ENCODE measurements at regions not wholly inside any gene's neighbourhood (a gene's known extent, or its start where the extent isn't known, plus 50 kb on each side); places are given as distances from the start of the nearest gene placed in this dataset.
A peak's percentile ranks its signal among the peaks of the same experiment; 100 is the strongest.

DNA sequence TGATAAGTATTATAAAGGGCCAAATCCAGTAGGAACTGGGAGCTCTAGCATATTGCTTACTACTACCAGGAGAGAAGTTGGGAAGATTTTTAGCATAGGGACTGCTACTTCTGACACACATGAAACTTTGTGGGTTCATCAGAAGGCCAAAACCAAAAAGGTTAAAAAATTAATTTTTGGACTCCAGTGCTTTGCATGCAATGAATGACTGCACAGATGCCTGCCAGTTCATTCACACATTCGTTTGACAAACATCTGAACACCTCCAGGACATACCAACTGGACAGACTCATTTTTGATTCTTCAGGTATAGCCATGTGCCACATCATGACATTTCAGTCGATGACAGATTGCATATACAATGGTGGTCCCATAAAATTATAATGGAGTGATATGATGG lies 79.8 kb downstream of the MID1IP1 start:
- ChIA-PET POLR2A (no interaction called here), CTCF (no interaction called here)
- no peaks in the 10 kb centered on the region for H3K27me3 ChIP-seq (ENCODE audit: control insufficient read depth, insufficient read depth, low read length)

DNA sequence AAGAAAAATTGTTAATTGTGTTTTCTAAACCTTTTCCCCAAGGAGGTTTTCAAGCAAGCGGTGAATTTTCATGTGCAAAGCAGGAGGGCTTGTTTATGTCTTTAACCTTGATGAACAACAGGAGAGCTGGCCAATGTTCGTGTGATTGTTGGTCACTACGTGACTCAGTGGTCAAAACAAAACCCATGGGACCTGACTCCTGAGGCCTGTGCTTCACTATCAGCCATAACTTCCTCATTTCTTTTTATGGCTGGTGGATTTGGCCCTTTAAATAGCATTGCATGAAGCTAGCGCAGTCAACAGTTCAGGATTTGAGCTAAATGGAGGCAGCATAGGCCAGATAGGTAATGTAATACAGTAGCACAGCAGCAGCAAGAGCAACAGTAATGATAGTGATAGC lies 80.5 kb downstream of the MID1IP1 start:
- POLR2A ChIA-PET: no interaction called here
- DNase-seq (ENCODE audit: low read depth): no peak

More for the DNA sequence above, 79.8 kb downstream of the MID1IP1 start:
- H3K36me3 ChIP-seq (ENCODE audit: control insufficient read depth, insufficient read depth, low read length): no peaks in the 10 kb centered on the region
- no peak overlapping the region for H3K4me3 ChIP-seq (ENCODE audit: low read depth, low read length)
- TF ChIP-seq, protein P1, sequence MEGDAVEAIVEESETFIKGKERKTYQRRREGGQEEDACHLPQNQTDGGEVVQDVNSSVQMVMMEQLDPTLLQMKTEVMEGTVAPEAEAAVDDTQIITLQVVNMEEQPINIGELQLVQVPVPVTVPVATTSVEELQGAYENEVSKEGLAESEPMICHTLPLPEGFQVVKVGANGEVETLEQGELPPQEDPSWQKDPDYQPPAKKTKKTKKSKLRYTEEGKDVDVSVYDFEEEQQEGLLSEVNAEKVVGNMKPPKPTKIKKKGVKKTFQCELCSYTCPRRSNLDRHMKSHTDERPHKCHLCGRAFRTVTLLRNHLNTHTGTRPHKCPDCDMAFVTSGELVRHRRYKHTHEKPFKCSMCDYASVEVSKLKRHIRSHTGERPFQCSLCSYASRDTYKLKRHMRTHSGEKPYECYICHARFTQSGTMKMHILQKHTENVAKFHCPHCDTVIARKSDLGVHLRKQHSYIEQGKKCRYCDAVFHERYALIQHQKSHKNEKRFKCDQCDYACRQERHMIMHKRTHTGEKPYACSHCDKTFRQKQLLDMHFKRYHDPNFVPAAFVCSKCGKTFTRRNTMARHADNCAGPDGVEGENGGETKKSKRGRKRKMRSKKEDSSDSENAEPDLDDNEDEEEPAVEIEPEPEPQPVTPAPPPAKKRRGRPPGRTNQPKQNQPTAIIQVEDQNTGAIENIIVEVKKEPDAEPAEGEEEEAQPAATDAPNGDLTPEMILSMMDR (IDR thresholded peaks at IDR 0.05; ENCODE audit: insufficient read depth, low read depth, low read length): no peak
- DNase-seq (ENCODE audit: low read depth): no peak

DNA sequence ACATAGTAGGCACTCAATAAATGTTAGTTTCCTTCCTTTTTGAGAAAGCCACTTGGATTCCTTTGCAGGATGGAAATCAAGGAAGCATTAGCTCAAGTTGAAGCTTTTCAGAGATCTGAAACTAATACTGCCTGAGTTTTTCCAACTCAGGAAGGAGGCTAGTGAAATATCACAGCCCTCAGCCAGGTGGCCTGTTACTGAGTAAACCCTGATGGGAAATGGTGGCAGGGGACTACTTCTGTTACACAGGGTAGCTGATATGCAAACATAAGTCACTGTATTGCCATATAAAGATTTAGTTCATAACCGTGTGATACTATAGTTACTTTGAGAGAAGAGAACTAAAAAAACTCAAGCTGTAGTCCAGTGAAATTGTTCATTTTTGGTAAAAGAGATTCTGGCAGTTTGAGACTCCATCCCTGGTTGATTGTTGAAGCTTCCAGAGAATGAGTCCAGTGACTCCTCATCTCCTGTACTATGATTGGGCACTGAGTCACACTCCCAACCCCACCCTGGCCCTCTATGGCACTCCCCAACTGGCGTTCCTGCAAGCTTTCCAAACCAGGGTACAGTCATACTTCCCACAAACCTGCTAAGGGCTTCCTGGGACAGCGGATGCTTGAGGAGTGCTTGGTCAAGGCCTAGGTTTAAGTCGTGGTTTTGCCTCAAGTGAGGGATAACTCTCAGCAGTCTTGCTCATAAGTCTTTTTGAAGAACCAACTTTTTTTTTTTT lies 81.8 kb downstream of the MID1IP1 start:
- peak; percentile 54 for DNase-seq (ENCODE audit: low read depth)
- ChIA-PET CTCF (no interaction called here), POLR2A (no interaction called here)
- Histone ChIP-seq H3K36me3 (ENCODE audit: control insufficient read depth, insufficient read depth, low read length) (no peaks in the 10 kb centered on the region), H3K4me3 (ENCODE audit: low read depth, low read length) (no peak overlapping the region), H3K27me3 (ENCODE audit: control insufficient read depth, insufficient read depth, low read length) (no peaks in the 10 kb centered on the region)
- TF ChIP-seq, protein P1 (IDR thresholded peaks at IDR 0.05; ENCODE audit: insufficient read depth, low read depth, low read length): no peak

More for the DNA sequence above, 80.5 kb downstream of the MID1IP1 start:
- H3K4me3 ChIP-seq (ENCODE audit: low read depth, low read length): no peak overlapping the region
- H3K27me3 ChIP-seq (ENCODE audit: control insufficient read depth, insufficient read depth, low read length): no peaks in the 10 kb centered on the region
- TF ChIP-seq, protein P1 (IDR thresholded peaks at IDR 0.05; ENCODE audit: insufficient read depth, low read depth, low read length): no peak
- H3K36me3 ChIP-seq (ENCODE audit: control insufficient read depth, insufficient read depth, low read length): no peaks in the 10 kb centered on the region
- CTCF ChIA-PET: no interaction called here

DNA sequence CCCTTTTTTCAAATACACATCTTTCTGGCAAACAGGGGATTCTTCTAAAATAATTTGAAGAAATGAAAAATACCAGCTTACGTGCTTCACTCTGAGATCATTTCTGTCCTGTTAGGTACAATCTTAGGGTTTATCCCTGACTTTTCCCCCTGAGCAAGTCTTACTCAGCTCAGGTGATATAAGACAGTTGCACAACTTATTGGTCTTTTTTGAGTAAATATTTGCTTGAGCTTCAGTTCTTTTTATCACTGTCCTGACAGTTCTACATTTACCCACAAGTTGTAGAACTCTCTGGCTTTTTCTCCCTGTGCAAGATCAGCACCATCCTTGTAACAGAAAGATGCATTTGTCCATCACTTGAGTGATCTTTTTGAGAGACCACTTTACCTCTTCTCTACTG lies 84.9 kb downstream of the MID1IP1 start:
- Histone ChIP-seq H3K27me3 (ENCODE audit: control insufficient read depth, insufficient read depth, low read length) (no peaks in the 10 kb centered on the region), H3K4me3 (ENCODE audit: low read depth, low read length) (no peak overlapping the region), H3K36me3 (ENCODE audit: control insufficient read depth, insufficient read depth, low read length) (no peaks in the 10 kb centered on the region)
- POLR2A ChIA-PET: no interaction called here
- CTCF ChIA-PET: no interaction called here
- TF ChIP-seq, protein P1 (IDR thresholded peaks at IDR 0.05; ENCODE audit: insufficient read depth, low read depth, low read length): no peak
- DNase-seq (ENCODE audit: low read depth): no peak

DNA sequence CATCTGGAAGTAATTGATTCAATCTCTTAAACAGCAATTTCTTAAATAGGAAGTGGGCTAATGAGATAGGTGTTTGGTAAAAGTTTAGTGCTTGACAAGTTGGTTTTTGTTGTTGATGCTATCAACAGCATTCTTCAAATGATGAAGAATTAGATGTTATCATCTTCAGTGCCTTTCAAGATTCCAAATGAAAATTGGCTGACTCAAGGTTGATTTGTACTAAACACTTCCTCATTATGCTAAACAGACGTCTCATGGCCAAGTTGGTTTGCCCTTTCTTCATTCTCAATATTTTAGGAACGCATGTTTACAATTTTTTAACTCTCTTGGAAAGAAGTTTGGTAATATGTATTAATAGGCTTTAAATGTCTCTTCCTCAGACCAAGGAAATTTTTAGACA lies 86.0 kb downstream of the MID1IP1 start:
- ChIA-PET POLR2A (no interaction called here), CTCF (no interaction called here)
- Histone ChIP-seq H3K36me3 (ENCODE audit: control insufficient read depth, insufficient read depth, low read length) (no peaks in the 10 kb centered on the region), H3K27me3 (ENCODE audit: control insufficient read depth, insufficient read depth, low read length) (no peaks in the 10 kb centered on the region), H3K4me3 (ENCODE audit: low read depth, low read length) (no peak overlapping the region)
- TF ChIP-seq, protein P1 (IDR thresholded peaks at IDR 0.05; ENCODE audit: insufficient read depth, low read depth, low read length): no peak
- no peak for DNase-seq (ENCODE audit: low read depth)

All from BJ (cell line).